Activated T-helper 2 cell treated with anti-CD3 and anti-CD28 coated beads, Interferon-gamma antibody, Interleukin-2, Interleukin-4, amounts not matched to agents 10 μg/mL and 5 μg/mL and 100 μg/mL, durations not matched to agents 14 hours and 24 hours and 36 hours (primary cell): ENCODE measurements at regions not wholly inside any gene's neighbourhood (a gene's known extent, or its start where the extent isn't known, plus 50 kb on each side); places are given as distances from the start of the nearest gene placed in this dataset.

Experiments used
- DNase-seq: peaks from one replicate; pipeline ENCODE4 v3.0.0; 2021; ENCODE audit warnings: low spot score
- H3K27ac Mint-ChIP-seq: one replicate; pipeline ENCODE4 v1.8.0; 2021; ENCODE audit warnings: mixed read lengths
- H3K27me3 Mint-ChIP-seq: one replicate; pipeline ENCODE4 v1.8.0; 2021; ENCODE audit warnings: low read depth, mixed read lengths
- H3K36me3 Mint-ChIP-seq: one replicate; pipeline ENCODE4 v1.8.0; 2021; ENCODE audit warnings: low read depth, mixed read lengths
- H3K4me1 Mint-ChIP-seq: one replicate; pipeline ENCODE4 v1.8.0; 2021; ENCODE audit warnings: low read depth, mixed read lengths
- H3K4me3 Mint-ChIP-seq: one replicate; pipeline ENCODE4 v1.8.0; 2021; ENCODE audit warnings: low read depth, mild to moderate bottlenecking, moderate library complexity, mixed read lengths
- H3K9me3 Mint-ChIP-seq: one replicate; pipeline ENCODE4 v1.8.0; 2021; ENCODE audit warnings: mixed read lengths
- intact Hi-C: fragments of 100-400 bp; cut with micrococcal nuclease; formaldehyde crosslinking; loops from one replicate; pipeline ENCODE4 v1.15.1; 2023

DNA sequence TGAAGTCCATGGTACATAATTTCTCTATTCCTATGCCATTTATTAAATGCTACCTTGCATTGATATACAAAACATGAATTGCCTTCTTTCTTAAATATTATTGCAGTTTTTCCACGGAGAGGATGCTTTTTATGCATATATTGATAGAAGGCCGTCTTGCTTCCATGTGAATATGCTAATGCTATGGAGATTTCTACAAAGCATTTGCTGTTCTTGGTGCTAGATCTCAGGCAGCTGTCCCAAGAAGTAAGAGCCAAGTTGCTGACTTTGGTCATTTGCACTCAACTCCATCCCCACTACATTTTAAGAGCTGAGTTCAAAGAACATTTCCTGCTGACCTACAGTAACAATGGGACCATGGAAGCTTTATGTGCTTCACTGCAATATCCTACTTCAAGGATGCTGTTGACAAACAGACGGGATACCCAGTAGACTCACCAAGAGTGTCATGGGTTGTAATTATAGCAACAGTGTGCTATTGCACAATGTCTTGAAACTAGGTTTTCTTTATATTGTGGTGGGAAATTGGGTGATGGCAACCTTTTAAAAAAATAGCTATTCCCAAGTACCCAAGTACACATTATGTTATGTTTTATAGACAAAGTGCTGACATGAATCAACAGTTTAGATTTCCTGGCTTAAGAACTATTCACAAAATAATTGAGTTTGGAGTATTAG is 1172.4 kb upstream of the PIK3C3 start:
- H3K4me1 Mint-ChIP-seq, result no peaks in the 10 kb centered on the region
- no peaks in the 10 kb centered on the region for H3K27me3 Mint-ChIP-seq
- H3K9me3 Mint-ChIP-seq, result peaks cover 60% of the 10 kb centered on the region
- intact Hi-C loops, result no loop called here
- DNase-seq, result no peak
- H3K36me3 Mint-ChIP-seq, result no peaks in the 10 kb centered on the region
- H3K27ac Mint-ChIP-seq, result no peak overlapping the region
- no peak overlapping the region for H3K4me3 Mint-ChIP-seq

- peaks cover 29% of the 10 kb centered on the region for H3K9me3 Mint-ChIP-seq
- H3K4me1 Mint-ChIP-seq, result no peaks in the 10 kb centered on the region
- DNase-seq, result no peak
- intact Hi-C loops, result no loop called here
- H3K27me3 Mint-ChIP-seq, result no peaks in the 10 kb centered on the region
- H3K36me3 Mint-ChIP-seq, result no peaks in the 10 kb centered on the region
- H3K27ac Mint-ChIP-seq, result no peak overlapping the region
- H3K4me3 Mint-ChIP-seq, result no peak overlapping the region
Measured at GRCh38 chr18:40769786-40770185, 1185.2 kb upstream of the PIK3C3 start.

DNA sequence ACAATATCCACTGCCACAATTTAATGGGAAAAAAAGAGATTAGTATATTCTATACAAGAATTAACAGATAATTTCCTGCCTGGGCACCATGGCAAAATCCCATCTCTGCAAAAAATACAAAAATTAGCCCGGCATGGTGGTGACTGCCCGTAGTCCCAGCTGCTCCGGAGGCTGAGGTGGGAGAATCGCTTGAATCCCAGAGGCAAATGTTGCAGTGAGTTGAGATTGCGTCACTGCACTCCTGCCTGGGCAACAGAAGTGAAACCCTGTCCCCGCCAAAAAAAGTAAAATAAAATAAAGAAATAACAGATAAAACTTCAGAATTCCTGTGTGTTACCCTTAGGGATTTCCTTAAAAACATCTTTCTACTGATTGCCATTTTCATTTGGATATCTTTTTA is 1194.8 kb upstream of the PIK3C3 start:
- H3K27me3 Mint-ChIP-seq, result no peaks in the 10 kb centered on the region
- DNase-seq, result no peak
- no peak overlapping the region for H3K27ac Mint-ChIP-seq
- H3K36me3 Mint-ChIP-seq, result no peaks in the 10 kb centered on the region
- H3K9me3 Mint-ChIP-seq, result peaks cover 28% of the 10 kb centered on the region
- intact Hi-C loops, result no loop called here
- no peak overlapping the region for H3K4me3 Mint-ChIP-seq
- no peaks in the 10 kb centered on the region for H3K4me1 Mint-ChIP-seq

DNA sequence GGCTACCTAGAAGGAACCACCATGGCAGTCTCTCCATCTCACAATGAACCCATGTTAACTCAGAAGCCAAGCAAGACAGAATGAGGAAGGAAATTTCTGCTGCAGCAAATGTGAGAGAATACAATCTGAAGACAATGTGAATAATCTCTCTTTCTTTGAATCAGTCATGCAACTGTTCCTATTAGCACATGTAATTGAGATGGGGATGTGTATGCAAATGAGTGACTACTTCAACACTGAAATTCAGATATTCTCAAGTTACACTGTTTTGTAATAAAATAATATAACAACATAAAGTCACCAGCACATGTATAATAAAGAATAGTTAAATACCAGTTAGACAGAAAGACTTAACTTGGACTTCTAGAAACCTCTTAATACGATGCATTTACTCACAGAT is 1200.6 kb upstream of the PIK3C3 start:
- no peak for DNase-seq
- intact Hi-C loops, result no loop called here
- Mint-ChIP-seq H3K4me3 (no peak overlapping the region), H3K36me3 (no peaks in the 10 kb centered on the region), H3K4me1 (no peaks in the 10 kb centered on the region), H3K27ac (no peak overlapping the region), H3K27me3 (no peaks in the 10 kb centered on the region), H3K9me3 (peaks cover 34% of the 10 kb centered on the region)

DNA sequence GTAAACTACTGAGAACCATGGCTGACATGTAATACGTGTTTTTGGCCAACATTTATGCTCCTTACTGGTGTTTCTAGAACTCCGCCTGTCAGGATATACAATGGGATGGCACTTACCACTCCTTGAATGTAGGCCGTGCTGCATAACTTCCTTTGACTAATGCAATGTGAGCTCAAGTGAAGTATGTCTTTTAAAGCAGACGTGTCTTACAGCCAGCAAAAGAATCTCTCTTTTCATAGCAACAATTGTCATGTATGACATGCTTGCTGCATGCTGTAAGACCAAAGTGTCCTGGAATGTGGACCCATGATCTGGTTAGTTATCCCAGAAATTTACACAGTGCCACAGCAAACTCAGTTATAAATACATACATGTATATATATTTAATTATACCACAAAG is 1202.7 kb upstream of the PIK3C3 start:
- no peak for DNase-seq
- H3K4me3 Mint-ChIP-seq, result no peak overlapping the region
- no peaks in the 10 kb centered on the region for H3K4me1 Mint-ChIP-seq
- no peak overlapping the region for H3K27ac Mint-ChIP-seq
- H3K9me3 Mint-ChIP-seq, result peaks cover 30% of the 10 kb centered on the region
- intact Hi-C loops, result no loop called here
- H3K36me3 Mint-ChIP-seq, result no peaks in the 10 kb centered on the region
- no peaks in the 10 kb centered on the region for H3K27me3 Mint-ChIP-seq

- no peaks in the 10 kb centered on the region for H3K36me3 Mint-ChIP-seq
- no peak overlapping the region for H3K4me3 Mint-ChIP-seq
- peaks cover 25% of the 10 kb centered on the region for H3K9me3 Mint-ChIP-seq
- intact Hi-C loops, result no loop called here
- no peak overlapping the region for H3K27ac Mint-ChIP-seq
- H3K4me1 Mint-ChIP-seq, result no peaks in the 10 kb centered on the region
- DNase-seq, result no peak
- no peaks in the 10 kb centered on the region for H3K27me3 Mint-ChIP-seq
Measured at GRCh38 chr18:40751186-40751585, 1203.8 kb upstream of the PIK3C3 start.

DNA sequence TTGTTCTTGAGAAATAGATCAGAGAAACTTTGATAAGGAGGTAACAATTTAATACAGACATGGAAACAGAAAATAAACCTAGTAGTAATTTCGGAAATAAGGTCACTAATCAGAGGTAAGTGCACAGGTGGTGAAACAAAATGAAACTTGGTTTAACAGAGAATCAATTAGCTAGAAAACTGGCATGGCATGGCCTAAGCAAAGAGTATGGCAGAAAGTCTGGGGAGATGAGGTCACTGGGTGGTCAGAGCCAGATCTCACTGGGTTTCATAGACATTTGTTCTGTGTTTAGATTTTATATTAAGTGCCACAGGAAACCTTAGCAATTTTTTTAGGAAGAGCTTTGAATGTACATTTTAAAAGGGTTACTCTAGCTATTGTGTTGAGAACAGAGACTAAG is 1216.0 kb upstream of the PIK3C3 start:
- Mint-ChIP-seq H3K9me3 (peaks cover 24% of the 10 kb centered on the region), H3K4me1 (no peaks in the 10 kb centered on the region), H3K27me3 (no peaks in the 10 kb centered on the region), H3K4me3 (no peak overlapping the region), H3K27ac (no peak overlapping the region), H3K36me3 (no peaks in the 10 kb centered on the region)
- DNase-seq, result no peak
- intact Hi-C loops, result no loop called here

DNA sequence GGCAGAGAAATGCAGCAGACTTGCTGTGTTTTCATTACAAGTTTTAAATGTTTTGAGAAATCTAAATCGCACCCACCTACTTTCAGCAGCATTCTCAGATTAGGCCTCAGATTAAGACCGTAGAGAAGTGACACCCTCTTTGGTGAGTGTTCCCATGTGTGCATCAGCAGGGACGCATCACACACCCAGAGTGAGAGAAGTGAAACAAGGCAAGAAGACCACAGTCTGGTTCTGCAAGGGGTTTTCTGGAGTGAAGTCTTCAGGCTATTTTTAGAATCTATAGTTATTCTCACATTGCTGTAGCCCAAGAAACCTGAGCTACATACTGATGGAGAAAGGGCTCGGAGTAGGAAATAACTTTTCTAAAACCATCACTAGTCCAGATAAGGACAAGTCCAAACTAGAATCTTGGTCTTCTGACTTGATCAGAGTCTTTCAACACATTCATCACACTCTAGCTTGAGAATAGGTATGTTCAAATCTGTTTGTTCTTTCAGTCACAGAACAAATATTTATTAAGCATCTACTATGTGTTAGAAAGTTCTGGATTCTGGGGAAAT is 1216.6 kb upstream of the PIK3C3 start:
- Mint-ChIP-seq H3K27ac (no peak overlapping the region), H3K36me3 (no peaks in the 10 kb centered on the region), H3K27me3 (no peaks in the 10 kb centered on the region), H3K4me3 (no peak overlapping the region), H3K4me1 (no peaks in the 10 kb centered on the region), H3K9me3 (peaks cover 22% of the 10 kb centered on the region)
- no peak for DNase-seq
- intact Hi-C loops, result no loop called here

GRCh38 chr18:40708726-40709125 is 1246.3 kb upstream of the PIK3C3 start:
- Mint-ChIP-seq H3K27me3 (no peaks in the 10 kb centered on the region), H3K27ac (no peak overlapping the region), H3K4me3 (no peak overlapping the region), H3K4me1 (no peaks in the 10 kb centered on the region), H3K9me3 (peaks cover 36% of the 10 kb centered on the region), H3K36me3 (no peaks in the 10 kb centered on the region)
- no peak for DNase-seq
- intact Hi-C loops, result no loop called here

GRCh38 chr18:40707797-40708196 is 1247.2 kb upstream of the PIK3C3 start:
- Mint-ChIP-seq H3K4me3 (no peak overlapping the region), H3K9me3 (peaks cover 36% of the 10 kb centered on the region), H3K27me3 (no peaks in the 10 kb centered on the region), H3K4me1 (no peaks in the 10 kb centered on the region), H3K27ac (no peak overlapping the region), H3K36me3 (no peaks in the 10 kb centered on the region)
- intact Hi-C loops, result no loop called here
- DNase-seq, result no peak

DNA sequence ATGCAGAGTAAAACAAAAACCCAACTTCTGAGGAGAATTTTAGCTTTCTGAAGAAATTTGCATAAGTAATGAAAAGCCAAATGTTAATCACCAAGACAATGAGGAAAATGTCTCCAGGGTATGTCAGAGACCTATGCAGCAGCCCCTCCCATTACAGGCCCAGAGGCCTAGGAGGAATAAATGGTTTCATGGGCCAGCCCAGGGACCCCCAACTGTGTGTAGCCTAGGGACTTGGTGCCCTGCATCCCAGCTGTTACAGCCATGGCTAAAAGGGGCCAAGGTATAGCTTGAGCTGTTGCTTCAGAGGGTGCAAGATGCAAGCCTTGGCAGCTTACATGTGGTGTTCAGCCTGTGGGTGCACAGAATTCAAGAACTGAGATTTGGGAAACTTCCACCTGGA is 1256.9 kb upstream of the PIK3C3 start:
- Mint-ChIP-seq H3K4me3 (no peak overlapping the region), H3K27me3 (no peaks in the 10 kb centered on the region), H3K9me3 (peaks cover 53% of the 10 kb centered on the region), H3K27ac (no peak overlapping the region), H3K36me3 (no peaks in the 10 kb centered on the region), H3K4me1 (no peaks in the 10 kb centered on the region)
- no peak for DNase-seq
- intact Hi-C loops, result no loop called here

- intact Hi-C loops, result no loop called here
- Mint-ChIP-seq H3K27ac (no peak overlapping the region), H3K4me3 (no peak overlapping the region)
Measured at GRCh38 chr18:40695526-40695925, 1259.5 kb upstream of the PIK3C3 start.

DNA sequence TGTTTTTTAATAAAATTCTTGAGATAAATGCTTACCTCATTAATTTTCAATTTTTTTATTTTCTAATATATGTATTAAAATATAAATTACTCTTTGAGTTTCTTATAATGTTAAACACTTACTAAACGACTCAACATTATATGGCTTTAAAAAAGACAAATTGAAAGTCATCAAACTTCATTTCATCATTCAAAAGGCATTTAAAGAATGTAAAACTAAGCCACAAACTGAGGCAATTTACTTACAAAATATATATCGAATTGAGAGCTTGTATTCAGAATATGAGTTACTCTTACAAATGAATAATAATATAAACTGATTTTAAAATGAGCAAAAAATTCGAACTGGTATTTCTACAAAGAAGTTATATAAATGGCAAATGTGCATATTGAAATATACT is 1262.2 kb upstream of the PIK3C3 start:
- intact Hi-C loops, result no loop called here
- Mint-ChIP-seq H3K27ac (no peak overlapping the region), H3K27me3 (no peaks in the 10 kb centered on the region), H3K9me3 (peaks cover 29% of the 10 kb centered on the region), H3K36me3 (no peaks in the 10 kb centered on the region), H3K4me3 (no peak overlapping the region), H3K4me1 (no peaks in the 10 kb centered on the region)
- no peak for DNase-seq

More at GRCh38 chr18:40695526-40695925, 1259.5 kb upstream of the PIK3C3 start:
- peaks cover 40% of the 10 kb centered on the region for H3K9me3 Mint-ChIP-seq
- no peak for DNase-seq
- H3K27me3 Mint-ChIP-seq, result no peaks in the 10 kb centered on the region
- H3K36me3 Mint-ChIP-seq, result no peaks in the 10 kb centered on the region
- H3K4me1 Mint-ChIP-seq, result no peaks in the 10 kb centered on the region

- Mint-ChIP-seq H3K9me3 (peaks cover 28% of the 10 kb centered on the region), H3K27ac (no peak overlapping the region), H3K36me3 (no peaks in the 10 kb centered on the region), H3K4me1 (no peaks in the 10 kb centered on the region), H3K4me3 (no peak overlapping the region), H3K27me3 (no peaks in the 10 kb centered on the region)
- DNase-seq, result no peak
- intact Hi-C loops, result no loop called here
Measured at GRCh38 chr18:40690062-40690461, 1265.0 kb upstream of the PIK3C3 start.
